Muscle layer of duodenum (tissue), 2 donors: ENCODE measurements at regions not wholly inside any gene's neighbourhood (a gene's known extent, or its start where the extent isn't known, plus 50 kb on each side); places are given as distances from the start of the nearest gene placed in this dataset.
A peak's percentile ranks its signal among the peaks of the same experiment; 100 is the strongest.

Experiments used
- H3K27ac ChIP-seq: one replicate; pipeline ENCODE4 v1.7.0; 2013; ENCODE audit warnings: mild to moderate bottlenecking, low read length
- H3K27me3 ChIP-seq: one replicate; pipeline ENCODE4 v1.7.0; 2013; ENCODE audit warnings: low read depth, mild to moderate bottlenecking, control low read depth, low read length
- H3K36me3 ChIP-seq, 2 donors: one replicate each; pipeline ENCODE4 v1.7.0; 2013; ENCODE audit warnings: low read length in 2 of 2, control low read depth in 1 of 2, mild to moderate bottlenecking in 1 of 2; ENCODE audit not compliant: insufficient read depth in 2 of 2, control insufficient read depth in 1 of 2
- H3K4me1 ChIP-seq, 2 donors: one replicate each; pipeline ENCODE4 v1.7.0; 2013; ENCODE audit warnings: low read length in 2 of 2, mild to moderate bottlenecking in 2 of 2, control low read depth in 1 of 2, moderate library complexity in 1 of 2; ENCODE audit not compliant: insufficient read depth in 2 of 2, control insufficient read depth in 1 of 2
- H3K4me3 ChIP-seq, 2 donors: one replicate each; pipeline ENCODE4 v1.7.0; 2013; ENCODE audit warnings: low read length in 2 of 2, low read depth in 1 of 2, mild to moderate bottlenecking in 1 of 2
- H3K9me3 ChIP-seq, 2 donors: one replicate each; pipeline ENCODE4 v1.7.0; 2013; ENCODE audit warnings: low read length in 2 of 2, control low read depth in 1 of 2, mild to moderate bottlenecking in 1 of 2; ENCODE audit not compliant: control insufficient read depth in 1 of 2
- donor health status: healthy.

DNA sequence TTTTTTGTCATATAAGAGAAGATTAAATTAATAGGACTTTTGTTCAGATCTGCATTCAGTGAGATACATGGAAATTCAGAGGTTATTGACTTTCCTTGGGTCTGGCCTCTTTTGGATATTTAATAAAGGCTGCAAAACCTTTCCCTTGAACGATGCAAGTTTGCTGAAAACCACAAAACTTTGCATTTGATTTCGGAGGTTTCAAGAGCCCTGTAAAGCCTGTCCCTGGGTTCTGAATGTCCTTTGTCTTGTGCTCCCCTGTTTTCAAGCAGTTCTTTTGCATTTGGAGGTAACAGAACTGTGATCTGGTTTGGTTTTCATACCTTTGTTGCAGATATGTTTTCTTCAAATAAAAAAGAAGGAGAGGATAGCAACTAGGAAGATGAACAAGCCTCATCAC lies 188.1 kb upstream of the DMRT1 start:
- H3K9me3 ChIP-seq = no peaks in the 10 kb centered on the region
- peak overlapping the region; percentile 45 for H3K27ac ChIP-seq
- H3K27me3 ChIP-seq = no peaks in the 10 kb centered on the region
- no peak overlapping the region for H3K4me3 ChIP-seq
- H3K4me1 ChIP-seq = peaks cover 11 to 30% of the 10 kb centered on the region in 2 donors
- H3K36me3 ChIP-seq = no peaks in the 10 kb centered on the region

DNA sequence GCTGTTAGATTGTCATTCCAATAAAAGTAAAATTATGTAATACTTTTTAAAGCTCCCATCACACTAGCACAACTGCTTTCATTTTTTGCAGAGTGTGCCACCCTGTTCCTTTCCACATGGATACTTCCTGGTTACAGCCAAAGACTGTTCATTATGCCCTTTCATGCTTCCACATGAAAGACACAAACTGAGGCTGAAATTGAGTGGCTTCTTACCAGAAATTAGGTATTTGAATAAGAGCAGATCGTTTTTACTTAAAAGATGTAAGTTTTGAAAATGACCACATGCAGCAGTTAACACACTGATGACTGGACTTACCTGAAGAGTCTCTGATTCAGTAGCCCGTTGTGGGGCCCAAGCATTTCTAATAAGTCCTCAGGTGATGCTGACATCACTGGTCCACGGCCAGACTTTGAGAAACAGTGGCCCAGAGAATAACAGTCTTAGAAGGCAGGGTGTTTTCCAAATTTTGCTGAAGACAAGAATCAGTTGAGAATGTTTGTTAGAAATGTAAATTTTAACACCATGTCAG lies 187.6 kb upstream of the DMRT1 start:
- no peaks in the 10 kb centered on the region for H3K36me3 ChIP-seq
- H3K27ac ChIP-seq = peak overlapping the region; percentile 45
- H3K4me3 ChIP-seq = no peak overlapping the region
- H3K4me1 ChIP-seq = peaks cover 11 to 28% of the 10 kb centered on the region in 2 donors
- H3K9me3 ChIP-seq = no peaks in the 10 kb centered on the region
- no peaks in the 10 kb centered on the region for H3K27me3 ChIP-seq

DNA sequence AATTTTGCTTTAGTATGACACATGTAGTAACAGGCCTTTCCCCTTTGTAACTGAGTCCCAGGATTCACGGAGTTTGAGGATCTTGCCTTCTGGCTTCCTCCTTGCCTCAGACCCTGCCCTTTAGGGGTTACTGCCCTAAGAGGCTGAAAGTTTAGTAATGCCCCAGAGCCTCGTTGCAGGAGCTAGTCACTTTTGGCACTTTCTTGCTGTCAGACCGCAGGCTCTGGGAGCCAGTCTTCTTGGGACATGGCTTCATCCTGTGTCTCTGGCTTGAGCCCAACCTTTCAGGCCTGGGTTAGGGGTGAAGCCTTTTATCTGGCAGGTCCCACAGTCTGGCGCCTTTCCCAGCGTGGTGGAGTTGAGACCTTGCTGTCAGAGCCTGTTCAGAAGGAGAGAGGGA lies 185.6 kb upstream of the DMRT1 start:
- peaks cover 0 to 4% of the 10 kb centered on the region in 2 donors for H3K36me3 ChIP-seq
- H3K27ac ChIP-seq = peak overlapping the region; percentile 3
- H3K9me3 ChIP-seq = no peaks in the 10 kb centered on the region
- H3K4me3 ChIP-seq = no peak overlapping the region
- no peaks in the 10 kb centered on the region for H3K27me3 ChIP-seq
- H3K4me1 ChIP-seq = peaks cover 0 to 12% of the 10 kb centered on the region in 2 donors

DNA sequence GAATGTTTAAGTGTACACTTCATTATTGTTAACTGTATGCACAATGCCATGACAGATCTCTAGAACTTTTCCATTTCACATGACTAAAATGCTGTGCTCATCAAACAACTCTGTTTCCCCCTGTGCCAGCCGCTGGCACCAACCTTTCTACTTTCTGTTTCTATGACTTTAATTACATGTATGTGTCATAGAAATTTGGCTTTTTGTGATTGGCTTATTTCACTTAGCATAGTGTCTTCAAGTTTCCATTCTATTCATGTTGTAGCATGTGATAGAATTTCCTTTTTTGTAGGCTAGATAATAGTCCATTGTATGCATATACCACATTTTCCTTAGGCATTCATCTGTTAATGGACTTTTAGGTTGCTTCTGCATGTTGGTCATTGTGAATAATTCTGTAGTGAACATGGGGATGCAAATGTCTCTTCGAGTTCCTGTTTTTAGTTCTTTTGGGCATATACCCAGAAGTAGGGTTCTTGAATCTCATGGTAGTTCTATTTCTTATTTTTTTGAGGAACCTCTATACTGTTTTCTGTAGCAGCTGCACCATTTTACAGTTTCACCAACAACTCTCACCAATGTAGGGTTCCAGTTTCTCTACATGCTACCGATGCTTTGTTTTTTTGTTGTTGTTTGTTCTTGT lies 184.4 kb upstream of the DMRT1 start:
- Histone ChIP-seq H3K36me3 (peaks cover 0 to 4% of the 10 kb centered on the region in 2 donors), H3K4me1 (peaks cover 0 to 12% of the 10 kb centered on the region in 2 donors), H3K9me3 (no peaks in the 10 kb centered on the region), H3K4me3 (no peak overlapping the region), H3K27ac (no peak overlapping the region), H3K27me3 (no peaks in the 10 kb centered on the region)

DNA sequence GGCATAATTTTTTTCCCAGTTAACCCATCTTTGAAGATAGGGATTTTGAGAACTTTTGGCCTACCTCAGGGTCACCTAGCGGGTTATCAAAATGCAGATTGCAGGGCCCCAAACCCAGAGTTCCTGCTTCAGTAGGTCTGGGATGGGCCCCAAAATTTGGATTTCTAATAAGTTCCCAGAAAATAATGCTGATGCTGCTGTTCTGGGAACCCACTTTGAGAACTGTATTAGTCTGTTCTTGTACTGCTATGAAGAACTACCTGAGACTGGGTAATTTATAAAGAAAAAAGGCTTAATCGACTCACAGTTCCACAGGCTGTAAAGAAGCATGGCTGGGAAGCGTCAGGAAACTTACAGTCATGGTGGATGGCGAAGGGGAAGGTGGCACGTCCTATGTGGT lies 182.2 kb upstream of the DMRT1 start:
- Histone ChIP-seq H3K27me3 (no peaks in the 10 kb centered on the region), H3K4me1 (peaks cover 0 to 9% of the 10 kb centered on the region in 2 donors), H3K27ac (no peak overlapping the region), H3K4me3 (no peak overlapping the region), H3K9me3 (no peaks in the 10 kb centered on the region), H3K36me3 (peaks cover 0 to 4% of the 10 kb centered on the region in 2 donors)

DNA sequence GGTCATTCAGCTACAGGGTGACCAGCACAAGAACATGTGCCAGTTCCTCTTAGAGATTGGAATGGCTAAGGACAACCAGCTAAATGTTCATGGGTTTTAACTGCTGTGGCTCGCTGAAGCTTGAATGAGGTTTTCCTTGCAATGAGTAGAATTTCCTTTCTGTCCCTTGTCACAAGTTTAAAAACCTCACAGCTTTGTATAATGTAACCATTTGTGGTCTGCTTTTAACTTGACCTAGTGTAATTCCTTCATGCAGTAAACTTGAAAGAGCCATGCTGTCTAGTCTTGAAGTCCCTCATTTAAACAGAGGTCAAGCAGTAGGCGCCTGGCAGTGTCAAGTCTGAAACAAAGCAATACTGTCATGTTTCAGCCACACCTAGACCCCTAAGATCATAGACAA lies 181.3 kb upstream of the DMRT1 start:
- H3K27me3 ChIP-seq = no peaks in the 10 kb centered on the region
- H3K36me3 ChIP-seq = peaks cover 0 to 4% of the 10 kb centered on the region in 2 donors
- no peaks in the 10 kb centered on the region for H3K9me3 ChIP-seq
- peaks cover 0 to 3% of the 10 kb centered on the region in 2 donors for H3K4me1 ChIP-seq
- H3K27ac ChIP-seq = no peak overlapping the region
- no peak overlapping the region for H3K4me3 ChIP-seq

DNA sequence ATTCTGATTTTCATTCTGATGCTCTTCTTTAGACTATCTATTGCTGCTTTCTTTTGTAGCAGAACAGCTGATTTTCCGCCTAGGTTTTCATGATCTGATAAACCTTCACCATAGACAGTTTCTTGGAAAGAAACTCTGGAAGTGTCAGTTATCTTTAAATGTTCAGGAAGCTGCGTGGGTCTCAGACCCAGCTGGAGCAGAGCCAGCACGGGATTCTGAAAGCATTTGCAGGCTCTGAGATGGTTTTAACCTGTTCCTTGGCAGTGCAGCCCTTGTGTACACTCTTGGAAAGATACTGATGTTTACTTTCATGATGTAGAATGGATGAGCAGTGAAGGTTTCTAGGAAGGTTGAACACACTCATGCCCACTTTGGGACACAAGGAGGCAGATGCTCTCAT lies 178.0 kb upstream of the DMRT1 start:
- no peaks in the 10 kb centered on the region for H3K9me3 ChIP-seq
- H3K4me1 ChIP-seq = no peaks in the 10 kb centered on the region
- peaks cover 0 to 4% of the 10 kb centered on the region in 2 donors for H3K36me3 ChIP-seq
- no peaks in the 10 kb centered on the region for H3K27me3 ChIP-seq
- H3K4me3 ChIP-seq = no peak overlapping the region
- H3K27ac ChIP-seq = no peak overlapping the region

DNA sequence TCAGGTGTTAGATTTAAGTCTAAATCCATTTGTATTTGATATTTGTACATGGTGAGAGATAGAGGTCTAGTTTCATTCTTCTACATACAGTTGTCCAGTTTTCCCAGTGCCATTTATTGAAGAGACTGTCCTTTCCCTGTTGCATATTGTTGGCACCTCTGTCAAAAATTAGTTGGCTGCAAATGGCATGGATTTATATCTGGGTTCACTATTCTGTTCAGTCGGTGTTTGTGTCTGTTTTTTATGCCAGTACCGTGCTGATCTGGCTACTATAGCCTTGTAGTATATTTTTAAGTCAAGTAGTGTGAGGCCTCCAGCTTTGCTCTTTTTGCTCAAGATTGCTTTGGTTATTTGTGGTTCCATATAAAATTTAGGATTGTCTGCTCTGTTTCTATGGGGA lies 176.2 kb upstream of the DMRT1 start:
- no peak overlapping the region for H3K27ac ChIP-seq
- H3K9me3 ChIP-seq = no peaks in the 10 kb centered on the region
- H3K27me3 ChIP-seq = no peaks in the 10 kb centered on the region
- H3K36me3 ChIP-seq = no peaks in the 10 kb centered on the region
- no peaks in the 10 kb centered on the region for H3K4me1 ChIP-seq
- no peak overlapping the region for H3K4me3 ChIP-seq

DNA sequence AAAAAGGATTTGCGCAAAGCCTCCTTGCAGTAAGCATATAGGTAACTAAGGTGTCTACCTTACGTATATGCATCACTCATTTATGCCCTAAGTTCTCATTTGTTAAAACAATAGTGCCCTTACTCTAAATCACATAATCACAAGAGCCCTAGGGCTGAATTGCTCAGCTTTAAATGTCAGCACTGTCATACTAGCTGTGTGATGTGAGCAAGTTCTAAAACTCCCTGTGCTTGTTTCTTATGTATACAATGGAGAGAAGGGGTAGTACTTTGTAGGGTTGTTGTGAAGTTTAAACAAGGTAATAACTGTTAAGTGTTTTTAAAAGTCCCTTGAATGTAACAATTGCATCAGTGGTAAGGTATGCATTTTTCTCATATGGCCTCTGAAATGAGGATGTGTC lies 169.5 kb upstream of the DMRT1 start:
- H3K27ac ChIP-seq = no peak overlapping the region
- no peaks in the 10 kb centered on the region for H3K9me3 ChIP-seq
- H3K36me3 ChIP-seq = no peaks in the 10 kb centered on the region
- no peaks in the 10 kb centered on the region for H3K27me3 ChIP-seq
- peaks cover 0 to 15% of the 10 kb centered on the region in 2 donors for H3K4me1 ChIP-seq
- no peak overlapping the region for H3K4me3 ChIP-seq

DNA sequence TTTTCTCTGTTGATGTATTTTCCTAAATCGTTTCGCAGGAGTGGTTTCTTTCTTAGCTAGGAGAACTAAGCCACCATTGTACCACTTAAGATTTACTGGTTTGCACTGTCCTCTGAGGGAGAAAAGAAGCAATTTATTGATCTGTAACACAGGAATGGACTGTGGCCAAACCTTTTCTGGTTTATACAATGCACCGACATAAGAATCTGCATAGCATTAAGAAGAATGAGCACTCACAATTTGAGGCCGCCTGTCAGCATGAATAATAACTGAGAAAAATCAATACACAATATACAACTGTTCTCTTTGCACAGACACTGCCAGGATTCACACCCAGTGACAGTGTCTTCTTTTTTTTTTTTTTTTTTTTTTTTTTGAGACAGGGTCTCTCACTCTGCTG lies 168.6 kb upstream of the DMRT1 start:
- peaks cover 3 to 15% of the 10 kb centered on the region in 2 donors for H3K4me1 ChIP-seq
- no peak overlapping the region for H3K4me3 ChIP-seq
- H3K27ac ChIP-seq = no peak overlapping the region
- H3K27me3 ChIP-seq = no peaks in the 10 kb centered on the region
- no peaks in the 10 kb centered on the region for H3K36me3 ChIP-seq
- H3K9me3 ChIP-seq = no peaks in the 10 kb centered on the region

DNA sequence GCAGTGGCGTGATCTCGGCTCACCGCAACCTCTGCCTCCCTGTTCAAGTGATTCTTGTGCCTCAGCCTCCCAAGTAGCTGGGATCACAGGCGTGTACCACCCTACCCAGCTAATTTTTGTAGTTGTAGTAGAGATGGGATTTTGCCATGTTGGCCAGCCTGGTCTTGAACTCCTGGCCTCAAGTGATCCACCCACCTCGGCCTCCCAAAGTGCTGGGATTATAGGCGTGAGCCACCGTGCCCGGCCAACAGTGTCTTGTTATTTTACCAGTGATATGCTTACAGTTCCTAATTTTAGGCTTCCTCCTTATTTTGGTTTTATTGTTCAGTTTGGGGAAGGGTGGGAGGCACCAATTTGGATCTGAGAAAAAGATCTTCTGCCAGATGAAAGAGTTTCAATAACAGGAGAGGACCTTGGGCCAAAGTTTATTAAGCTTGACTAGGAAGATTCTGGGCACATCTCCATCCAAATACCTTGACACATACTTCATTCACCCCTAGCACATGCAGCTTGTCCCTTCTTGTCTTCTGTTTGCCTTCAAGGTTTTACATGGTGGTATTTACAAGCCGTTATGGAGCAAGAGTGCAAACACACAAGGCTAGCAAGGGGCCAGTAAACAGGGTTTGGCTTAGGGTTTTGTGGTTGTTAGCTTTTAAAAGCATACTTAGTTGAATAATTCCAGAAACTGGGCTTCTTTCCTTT lies 168.1 kb upstream of the DMRT1 start:
- no peak overlapping the region for H3K27ac ChIP-seq
- no peaks in the 10 kb centered on the region for H3K27me3 ChIP-seq
- no peaks in the 10 kb centered on the region for H3K36me3 ChIP-seq
- peaks cover 6 to 15% of the 10 kb centered on the region in 2 donors for H3K4me1 ChIP-seq
- H3K9me3 ChIP-seq = no peaks in the 10 kb centered on the region
- no peak overlapping the region for H3K4me3 ChIP-seq
